GM21786 (cell line): ENCODE measurements at regions not wholly inside any gene's neighbourhood (a gene's known extent, or its start where the extent isn't known, plus 50 kb on each side); places are given as distances from the start of the nearest gene placed in this dataset.

Experiments used
- ATAC-seq: cut with Tn5 transposase; IDR thresholded peaks from one replicate; pipeline ENCODE4 v1.9.1; 2021; ENCODE audit not compliant: unreplicated experiment

- ATAC-seq = no peak
Observed at GRCh38 chr7:35463751-35464150, 209.9 kb upstream of the TBX20 start.

GRCh38 chr7:35463176-35463700 lies 209.3 kb upstream of the TBX20 start:
- ATAC-seq = no peak

DNA sequence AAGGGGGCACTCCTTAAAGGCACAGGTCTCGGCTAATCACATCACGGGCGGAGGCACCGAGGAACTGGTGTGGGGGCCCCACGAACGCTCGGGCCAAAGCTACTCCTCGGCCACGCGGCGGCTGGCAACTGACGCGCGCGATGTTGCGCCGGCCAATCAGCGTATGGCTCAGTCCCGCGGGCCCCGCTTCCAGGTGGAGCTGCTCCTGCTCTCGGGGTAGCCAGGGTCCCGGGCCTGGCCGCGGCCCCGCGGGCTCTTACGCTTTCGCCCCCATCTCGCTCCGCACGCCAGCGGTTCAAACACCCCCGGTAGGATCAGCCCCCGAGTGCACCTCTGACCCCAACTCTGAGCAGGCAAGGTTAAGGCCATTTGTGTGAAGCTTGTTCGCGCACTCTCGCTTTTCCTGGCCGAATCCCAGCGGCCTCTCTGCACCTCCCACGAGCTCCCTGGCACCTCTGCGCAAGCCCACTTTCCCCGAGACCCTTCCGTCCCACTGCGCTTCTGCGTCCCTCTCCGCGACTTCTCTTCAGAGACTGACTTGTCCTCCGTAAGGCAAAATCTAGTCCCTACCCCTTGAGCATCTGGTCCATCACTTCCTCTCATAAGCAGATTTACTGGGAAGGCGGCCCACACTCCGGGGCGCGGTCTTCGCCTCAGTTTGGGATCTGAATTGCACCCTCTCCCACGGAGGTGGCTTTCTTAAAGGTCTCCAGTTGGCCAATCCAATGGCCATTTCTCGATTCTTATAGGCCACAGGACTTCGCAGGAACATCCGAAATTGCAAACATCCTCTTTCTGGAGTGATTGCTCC lies 200.9 kb upstream of the TBX20 start:
- no peak for ATAC-seq

DNA sequence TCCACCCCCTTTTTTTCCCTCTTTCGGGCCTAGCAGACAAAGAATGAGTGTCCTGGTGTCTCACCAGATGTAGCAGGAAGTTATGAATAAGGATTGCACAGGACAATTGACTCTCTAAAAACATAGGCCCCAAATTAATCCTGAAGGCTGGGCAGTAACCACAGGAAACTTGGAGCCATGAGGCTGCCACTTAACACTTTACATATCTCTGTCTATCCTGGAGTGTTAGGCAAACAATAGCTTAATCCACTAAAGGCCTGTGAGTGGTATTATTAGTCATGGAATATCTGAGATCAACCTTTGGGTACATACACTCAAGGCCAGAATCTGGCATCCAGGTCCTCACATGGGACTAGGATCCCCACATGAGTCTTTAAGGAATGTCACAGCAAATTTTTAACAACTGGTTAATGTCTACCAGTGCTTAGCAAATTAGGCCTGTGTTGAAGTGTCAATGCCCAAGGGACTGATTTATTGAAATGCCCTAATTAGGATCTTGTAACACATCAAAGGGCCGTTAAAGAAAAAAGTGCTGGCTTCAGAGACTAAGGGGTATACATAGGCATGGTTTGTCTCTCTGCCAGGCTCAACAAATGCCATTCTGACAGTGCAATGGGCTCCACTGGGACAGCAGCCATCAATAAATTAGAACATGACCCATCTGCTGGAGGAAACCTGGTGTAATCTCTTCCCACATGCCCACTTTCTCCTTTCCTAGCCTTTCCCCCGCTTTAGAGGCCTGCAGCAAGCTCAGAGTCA lies 196.7 kb upstream of the TBX20 start:
- no peak for ATAC-seq

- ATAC-seq = no peak
Observed at GRCh38 chr7:35448486-35448885, 194.6 kb upstream of the TBX20 start.

GRCh38 chr7:35446091-35446490 lies 192.2 kb upstream of the TBX20 start:
- ATAC-seq = no peak

GRCh38 chr7:35437619-35438275 lies 183.8 kb upstream of the TBX20 start:
- no peak for ATAC-seq

DNA sequence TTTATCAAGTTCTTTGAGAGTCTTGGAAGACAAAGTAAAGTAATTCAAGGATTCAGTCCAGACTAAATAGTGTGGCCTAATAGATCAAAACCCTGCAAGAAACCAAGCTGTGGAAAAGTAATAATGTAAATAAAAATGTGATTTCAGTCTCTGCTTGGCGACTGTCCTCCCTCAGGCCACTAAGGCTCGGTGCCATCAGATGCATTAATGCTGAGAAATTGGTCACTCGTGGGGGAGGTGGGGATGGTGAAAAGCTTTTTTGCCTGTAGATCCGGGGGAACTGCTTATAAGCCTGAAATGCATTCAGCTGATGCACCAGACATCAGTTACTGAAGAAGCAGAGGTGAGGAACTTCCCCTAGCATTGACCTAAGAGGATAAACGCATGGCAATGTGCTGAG lies 182.6 kb upstream of the TBX20 start:
- ATAC-seq = no peak

- no peak for ATAC-seq
Observed at GRCh38 chr7:35430547-35431153, 176.8 kb upstream of the TBX20 start.

DNA sequence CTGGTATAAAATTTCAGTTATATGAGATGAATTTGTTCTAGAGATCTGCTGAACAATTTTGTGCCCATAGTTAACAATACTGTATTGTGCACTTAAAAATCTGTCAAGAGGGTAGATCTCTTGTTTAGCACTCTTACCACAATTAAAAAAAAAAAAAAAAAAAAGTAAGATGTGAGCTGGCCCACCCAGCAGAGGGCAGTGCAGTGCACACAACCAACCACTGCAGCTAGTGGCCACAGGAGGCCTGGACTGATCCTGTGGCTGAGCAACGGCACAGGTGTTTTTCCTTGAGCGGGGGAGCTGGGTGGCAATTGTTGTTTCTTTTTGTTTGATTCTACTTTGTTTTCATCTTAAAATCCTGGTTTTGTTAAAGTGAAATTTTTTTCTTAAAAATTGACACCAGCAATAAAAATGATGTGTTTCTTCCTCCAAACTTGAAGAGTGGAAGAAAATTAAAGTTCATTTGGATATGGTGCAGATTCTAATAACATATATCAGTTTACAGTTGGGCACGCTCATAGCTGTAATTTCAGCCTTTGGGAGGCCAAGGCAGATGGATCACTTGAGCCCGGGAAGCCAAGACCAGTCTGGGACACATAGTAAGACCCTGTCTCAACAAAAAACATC lies 171.1 kb upstream of the TBX20 start:
- peak; percentile 52 for ATAC-seq

GRCh38 chr7:35424440-35424839 lies 170.5 kb upstream of the TBX20 start:
- no peak for ATAC-seq

- no peak for ATAC-seq
Observed at GRCh38 chr7:35422715-35423114, 168.8 kb upstream of the TBX20 start.

GRCh38 chr7:35420656-35421055 lies 166.8 kb upstream of the TBX20 start:
- ATAC-seq = no peak

- no peak for ATAC-seq
Observed at GRCh38 chr7:35419391-35419755, 165.5 kb upstream of the TBX20 start.

GRCh38 chr7:35418716-35419390 lies 165.0 kb upstream of the TBX20 start:
- no peak for ATAC-seq

DNA sequence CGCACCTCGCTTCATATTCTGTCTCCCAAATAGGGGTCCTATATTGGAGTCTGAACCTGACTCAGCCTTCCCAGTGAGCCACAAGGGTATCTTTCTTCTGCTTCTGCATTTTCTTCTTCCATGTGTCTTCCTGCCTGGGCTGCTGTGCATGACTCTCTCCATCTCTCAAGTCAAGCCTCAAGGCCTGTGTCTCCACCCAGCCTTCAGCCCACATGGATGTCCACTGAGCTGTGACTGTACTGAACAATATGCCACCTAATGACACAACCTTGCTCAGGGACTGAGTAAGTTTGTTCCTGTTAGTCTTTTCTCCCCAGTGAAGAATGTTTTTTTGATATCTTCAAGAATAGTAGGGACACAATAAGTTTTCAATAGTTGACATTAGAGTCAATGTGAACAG lies 162.7 kb upstream of the TBX20 start:
- no peak for ATAC-seq

DNA sequence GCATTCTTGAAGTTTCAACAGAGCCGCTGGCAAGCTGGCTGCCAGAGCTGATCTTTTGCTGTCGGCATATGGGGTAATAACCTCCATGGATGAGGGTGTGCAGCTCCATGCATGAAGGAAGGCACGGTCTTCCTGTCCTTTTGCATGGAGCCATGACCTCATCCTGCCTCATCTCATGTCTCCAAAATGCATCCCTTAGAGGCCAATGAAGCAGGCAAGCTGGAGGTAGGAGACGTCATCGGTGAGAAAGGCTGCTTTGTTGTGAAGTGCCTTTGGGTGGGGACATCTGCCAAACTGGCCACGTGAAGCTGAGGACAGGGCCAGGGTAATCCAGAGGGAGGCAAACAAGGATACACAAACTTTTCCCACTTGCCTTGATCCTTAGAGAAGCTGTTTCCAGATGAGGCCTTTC lies 161.5 kb upstream of the TBX20 start:
- ATAC-seq = no peak

- no peak for ATAC-seq
Observed at GRCh38 chr7:35411331-35411730, 157.4 kb upstream of the TBX20 start.

DNA sequence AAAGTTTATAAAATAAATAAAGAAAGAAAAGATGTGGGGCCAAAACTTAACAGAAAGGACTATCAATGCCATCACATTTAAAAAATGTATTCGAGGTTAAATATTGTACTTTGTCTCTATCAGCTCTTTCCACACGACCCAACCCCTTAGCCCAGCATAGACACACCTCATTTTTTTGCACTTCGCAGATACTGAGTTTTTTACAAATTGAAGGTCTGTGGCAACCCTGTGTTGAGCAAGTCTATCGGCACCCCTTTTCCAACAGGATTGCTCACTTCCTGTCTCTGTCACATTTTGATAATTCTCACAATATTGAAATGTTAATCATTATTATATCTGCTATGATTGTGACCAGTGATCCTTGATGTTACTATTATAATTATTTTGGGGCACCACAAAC lies 151.6 kb upstream of the TBX20 start:
- ATAC-seq = no peak

- ATAC-seq = no peak
Observed at GRCh38 chr7:35401217-35401879, 147.4 kb upstream of the TBX20 start.
